Activated naive CD8-positive, alpha-beta T cell treated with anti-CD3 and anti-CD28 coated beads, Interleukin-2, amount 50 U/mL, for 24 hours (primary cell): ENCODE measurements at regions not wholly inside any gene's neighbourhood (a gene's known extent, or its start where the extent isn't known, plus 50 kb on each side); places are given as distances from the start of the nearest gene placed in this dataset.

Experiments
- ATAC-seq: fragments of 150-1000 bp; cut with Tn5 transposase; one replicate; pipeline ENCODE4 v1.10.0; 2021
- DNase-seq: peaks from one replicate; pipeline ENCODE4 v3.0.0; 2021
- H3K27ac Mint-ChIP-seq: one replicate; pipeline ENCODE4 v1.8.0; 2021; ENCODE audit warnings: mild to moderate bottlenecking, mixed read lengths
- H3K27me3 Mint-ChIP-seq: one replicate; pipeline ENCODE4 v1.8.0; 2021; ENCODE audit warnings: mixed read lengths
- H3K36me3 Mint-ChIP-seq: one replicate; pipeline ENCODE4 v1.8.0; 2021; ENCODE audit warnings: low read depth, mixed read lengths
- H3K4me1 Mint-ChIP-seq: one replicate; pipeline ENCODE4 v1.8.0; 2021; ENCODE audit warnings: mixed read lengths
- H3K4me3 Mint-ChIP-seq: one replicate; pipeline ENCODE4 v1.8.0; 2021; ENCODE audit warnings: mild to moderate bottlenecking, moderate library complexity, mixed read lengths
- H3K9me3 Mint-ChIP-seq: one replicate; pipeline ENCODE4 v1.8.0; 2021; ENCODE audit warnings: mixed read lengths

DNA sequence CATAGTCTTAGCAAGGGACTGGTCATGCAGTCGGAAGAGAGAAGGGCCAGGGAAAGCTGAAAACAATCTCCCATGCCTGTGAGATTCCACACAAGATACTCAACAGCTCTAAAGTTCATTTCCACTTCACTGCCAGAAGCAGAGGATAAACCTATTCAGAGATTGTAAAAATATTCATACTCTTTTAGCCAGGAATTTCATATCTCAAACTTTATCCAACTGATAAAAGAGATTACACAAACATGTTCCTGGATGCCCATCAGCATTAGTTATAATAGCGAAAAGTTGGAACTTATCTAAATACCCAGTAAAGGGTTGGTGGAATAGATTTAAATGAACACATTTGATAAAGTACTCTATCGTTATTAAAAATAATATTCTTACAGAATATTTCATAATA, 75.2 kb upstream of the ARHGEF3 start:
- H3K27ac Mint-ChIP-seq, result peak overlapping the region; percentile 76

DNA sequence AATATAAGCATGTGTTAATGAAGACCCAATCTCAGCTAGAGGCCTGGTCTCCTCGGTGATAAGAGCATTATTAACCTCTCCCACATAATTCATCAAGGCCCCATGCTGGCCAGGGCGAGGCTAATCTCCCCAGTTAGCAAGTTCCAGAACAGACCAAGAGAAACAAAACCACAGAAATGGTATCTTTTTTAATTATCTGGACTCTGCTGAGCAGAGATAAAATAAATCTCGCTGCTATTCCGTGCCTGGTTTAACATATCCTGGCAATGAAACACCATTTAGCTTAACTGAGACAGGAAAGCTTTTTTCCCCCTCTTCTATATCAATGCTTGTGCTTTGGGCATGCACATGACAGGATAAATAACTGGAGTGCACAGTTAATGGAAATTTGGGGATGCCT, 72.5 kb upstream of the ARHGEF3 start:
- Mint-ChIP-seq H3K4me3 (no peak overlapping the region), H3K27ac (no peak overlapping the region), H3K27me3 (no peaks in the 10 kb centered on the region), H3K4me1 (peaks cover 82% of the 10 kb centered on the region), H3K9me3 (no peaks in the 10 kb centered on the region), H3K36me3 (peaks cover 4% of the 10 kb centered on the region)
- DNase-seq (no peak), ATAC-seq (no peak)

More for the DNA sequence above, 75.2 kb upstream of the ARHGEF3 start:
- DNase-seq (no peak), ATAC-seq (no peak)
- no peaks in the 10 kb centered on the region for H3K27me3 Mint-ChIP-seq
- no peak overlapping the region for H3K4me3 Mint-ChIP-seq
- H3K4me1 Mint-ChIP-seq, result peaks cover 85% of the 10 kb centered on the region
- H3K36me3 Mint-ChIP-seq, result peaks cover 15% of the 10 kb centered on the region
- no peaks in the 10 kb centered on the region for H3K9me3 Mint-ChIP-seq

DNA sequence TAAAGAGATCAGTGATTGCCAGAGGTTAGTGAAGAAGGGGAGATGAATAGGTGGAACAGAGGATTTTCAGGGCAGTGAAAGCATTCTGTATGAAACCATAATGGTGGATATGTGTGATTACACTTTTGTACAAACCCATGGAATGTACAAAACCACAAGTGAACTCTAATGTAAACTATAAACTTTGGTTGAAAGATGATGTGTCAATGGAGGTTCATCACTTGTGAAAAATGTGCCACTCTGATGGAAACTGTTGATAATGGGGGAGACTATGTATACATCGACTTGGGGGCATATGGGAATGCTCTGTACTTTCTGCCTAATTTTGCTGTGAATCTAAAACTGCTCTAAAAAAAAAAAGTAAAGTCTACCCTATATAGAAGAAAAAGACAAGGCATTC, 68.7 kb upstream of the ARHGEF3 start:
- Mint-ChIP-seq H3K36me3 (peaks cover 1% of the 10 kb centered on the region), H3K27me3 (no peaks in the 10 kb centered on the region), H3K27ac (peak overlapping the region; percentile 62), H3K4me3 (peak overlapping the region; percentile 15), H3K4me1 (peaks cover 81% of the 10 kb centered on the region), H3K9me3 (no peaks in the 10 kb centered on the region)
- no peak for DNase-seq
- peak; percentile 71 for ATAC-seq

- H3K4me1 Mint-ChIP-seq, result peaks cover 81% of the 10 kb centered on the region
- peak; percentile 74 for ATAC-seq
- peaks cover 2% of the 10 kb centered on the region for H3K36me3 Mint-ChIP-seq
- no peaks in the 10 kb centered on the region for H3K27me3 Mint-ChIP-seq
- peak overlapping the region; percentile 64 for H3K4me3 Mint-ChIP-seq
- H3K9me3 Mint-ChIP-seq, result no peaks in the 10 kb centered on the region
- peak overlapping the region; percentile 79 for H3K27ac Mint-ChIP-seq
- DNase-seq, result no peak
Measured at GRCh38 chr3:56869157-56869889, 67.6 kb upstream of the ARHGEF3 start.

DNA sequence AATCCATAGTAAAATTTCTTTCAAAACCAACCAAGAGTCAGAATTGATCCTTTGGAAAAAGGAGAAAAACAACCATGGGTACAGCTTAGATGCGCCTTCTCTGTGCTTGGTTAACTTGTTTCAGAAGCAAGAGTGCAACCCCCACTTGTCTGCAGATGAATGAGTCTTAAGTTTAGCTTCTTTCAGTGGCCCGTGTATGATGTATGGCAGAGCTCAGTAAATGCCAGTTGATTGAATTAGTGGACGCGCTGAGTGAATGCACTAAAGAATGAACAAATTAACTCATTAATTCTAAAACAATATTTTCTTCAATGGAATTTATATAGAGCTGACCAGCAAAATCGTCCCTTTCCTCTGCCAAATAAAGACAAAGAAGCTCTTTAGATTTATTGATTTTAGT, 67.0 kb upstream of the ARHGEF3 start:
- Mint-ChIP-seq H3K9me3 (no peaks in the 10 kb centered on the region), H3K27me3 (no peaks in the 10 kb centered on the region), H3K27ac (no peak overlapping the region), H3K4me1 (peaks cover 81% of the 10 kb centered on the region), H3K36me3 (peaks cover 6% of the 10 kb centered on the region), H3K4me3 (no peak overlapping the region)
- DNase-seq (no peak), ATAC-seq (no peak)

GRCh38 chr3:56867671-56868070, 65.9 kb upstream of the ARHGEF3 start:
- Mint-ChIP-seq H3K27me3 (no peaks in the 10 kb centered on the region), H3K4me1 (peaks cover 88% of the 10 kb centered on the region), H3K27ac (peak overlapping the region; percentile 37), H3K4me3 (no peak overlapping the region), H3K36me3 (peaks cover 6% of the 10 kb centered on the region), H3K9me3 (no peaks in the 10 kb centered on the region)
- ATAC-seq, result no peak
- no peak for DNase-seq

DNA sequence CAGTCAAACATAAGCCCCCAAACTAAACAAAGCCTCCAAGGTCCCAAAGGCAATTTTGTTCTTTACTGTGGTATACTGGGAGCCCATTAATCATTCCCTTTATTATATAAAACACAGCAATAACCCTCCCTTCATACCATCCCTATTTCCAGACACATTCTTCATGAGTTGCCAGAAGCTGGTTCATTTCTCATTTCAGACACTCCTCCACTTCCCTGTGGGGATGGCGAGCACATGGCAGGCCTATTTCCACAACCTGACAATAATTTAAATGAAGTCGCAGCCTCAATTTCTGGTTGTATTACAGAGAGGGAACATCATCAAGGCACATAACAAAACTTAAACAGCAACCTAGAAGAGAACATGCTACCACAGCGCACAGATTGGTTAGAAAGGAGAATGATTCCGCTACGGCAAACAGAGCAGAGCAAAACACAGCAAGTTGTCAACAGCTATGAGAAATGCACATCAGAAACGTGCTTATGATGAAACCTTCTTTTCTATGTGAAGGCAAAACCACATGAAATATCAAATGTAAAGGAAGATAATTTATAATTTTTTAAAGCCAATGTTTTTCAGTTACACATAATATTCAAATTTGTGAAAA, 63.3 kb upstream of the ARHGEF3 start:
- peaks cover 6% of the 10 kb centered on the region for H3K36me3 Mint-ChIP-seq
- DNase-seq (no peak), ATAC-seq (no peak)
- no peak overlapping the region for H3K4me3 Mint-ChIP-seq
- peak overlapping the region; percentile 47 for H3K27ac Mint-ChIP-seq
- no peaks in the 10 kb centered on the region for H3K27me3 Mint-ChIP-seq
- H3K4me1 Mint-ChIP-seq, result peaks cover 95% of the 10 kb centered on the region
- no peaks in the 10 kb centered on the region for H3K9me3 Mint-ChIP-seq

GRCh38 chr3:56864090-56864489, 62.3 kb upstream of the ARHGEF3 start:
- DNase-seq, result peak; percentile 56
- H3K27ac Mint-ChIP-seq, result peak overlapping the region; percentile 84
- peak overlapping the region; percentile 12 for H3K4me3 Mint-ChIP-seq
- peaks cover 89% of the 10 kb centered on the region for H3K4me1 Mint-ChIP-seq
- no peaks in the 10 kb centered on the region for H3K27me3 Mint-ChIP-seq
- H3K9me3 Mint-ChIP-seq, result no peaks in the 10 kb centered on the region
- H3K36me3 Mint-ChIP-seq, result peaks cover 6% of the 10 kb centered on the region
- peak; percentile 86 for ATAC-seq

DNA sequence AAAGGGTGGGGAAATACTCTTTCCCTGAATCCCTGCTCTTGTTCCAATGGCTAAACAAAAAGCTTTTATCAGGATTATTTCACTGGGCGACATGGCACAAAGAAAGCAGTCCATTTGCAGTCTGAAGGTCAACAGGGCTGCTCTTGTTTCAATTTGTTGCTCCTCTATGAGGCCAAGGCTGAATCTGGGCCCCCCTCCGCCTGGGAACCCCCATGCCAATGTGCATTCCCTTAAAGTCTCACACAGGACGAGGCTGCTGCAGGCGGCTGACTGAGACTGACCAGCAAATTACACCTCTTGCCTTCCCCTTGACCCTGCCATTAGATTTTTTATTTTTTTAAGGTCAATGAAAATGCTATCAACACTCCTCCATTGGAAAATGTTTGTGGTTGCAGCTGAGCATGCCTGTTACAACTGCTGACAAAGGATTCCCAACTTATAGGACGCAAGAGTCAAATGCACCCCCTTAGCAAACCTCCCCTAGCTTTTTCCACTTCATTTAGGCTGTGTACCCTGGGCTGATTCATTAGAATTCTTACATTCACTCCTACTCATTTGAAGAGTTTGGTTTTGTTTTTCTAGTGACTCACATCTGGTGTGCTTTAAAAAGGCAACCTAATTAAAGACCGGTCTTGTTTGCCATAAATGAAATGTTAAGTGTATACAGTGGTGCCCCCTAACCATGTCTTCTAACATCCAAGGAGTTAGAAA, 60.8 kb upstream of the ARHGEF3 start:
- H3K36me3 Mint-ChIP-seq, result peaks cover 6% of the 10 kb centered on the region
- H3K9me3 Mint-ChIP-seq, result no peaks in the 10 kb centered on the region
- ATAC-seq, result peak; percentile 77
- H3K4me1 Mint-ChIP-seq, result peaks cover 84% of the 10 kb centered on the region
- DNase-seq, result peak; percentile 40
- peak overlapping the region; percentile 50 for H3K4me3 Mint-ChIP-seq
- H3K27ac Mint-ChIP-seq, result peak overlapping the region; percentile 84
- no peaks in the 10 kb centered on the region for H3K27me3 Mint-ChIP-seq

DNA sequence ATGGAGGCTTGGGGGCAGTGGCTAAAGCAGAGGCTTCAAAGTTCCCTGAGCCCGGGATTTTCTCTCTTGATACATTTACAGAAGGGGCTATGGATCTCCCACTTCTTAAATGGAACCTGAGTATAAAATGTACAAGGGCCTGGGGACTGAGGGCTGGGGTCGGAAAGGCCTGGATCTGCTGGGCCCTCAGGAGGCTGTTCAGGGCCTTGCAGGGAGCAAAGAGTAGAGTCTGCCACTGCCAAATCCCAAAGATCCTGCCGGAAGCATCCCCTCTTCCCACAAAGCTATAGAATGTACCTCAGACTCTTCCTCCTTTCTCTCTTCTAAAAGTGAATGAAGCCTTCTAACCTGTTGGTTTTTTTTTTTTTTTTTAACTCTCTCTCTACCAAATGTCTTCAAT, 59.8 kb upstream of the ARHGEF3 start:
- Mint-ChIP-seq H3K4me3 (no peak overlapping the region), H3K36me3 (peaks cover 6% of the 10 kb centered on the region), H3K9me3 (no peaks in the 10 kb centered on the region), H3K27ac (peak overlapping the region; percentile 81), H3K4me1 (peaks cover 84% of the 10 kb centered on the region), H3K27me3 (no peaks in the 10 kb centered on the region)
- no peak for ATAC-seq
- no peak for DNase-seq

DNA sequence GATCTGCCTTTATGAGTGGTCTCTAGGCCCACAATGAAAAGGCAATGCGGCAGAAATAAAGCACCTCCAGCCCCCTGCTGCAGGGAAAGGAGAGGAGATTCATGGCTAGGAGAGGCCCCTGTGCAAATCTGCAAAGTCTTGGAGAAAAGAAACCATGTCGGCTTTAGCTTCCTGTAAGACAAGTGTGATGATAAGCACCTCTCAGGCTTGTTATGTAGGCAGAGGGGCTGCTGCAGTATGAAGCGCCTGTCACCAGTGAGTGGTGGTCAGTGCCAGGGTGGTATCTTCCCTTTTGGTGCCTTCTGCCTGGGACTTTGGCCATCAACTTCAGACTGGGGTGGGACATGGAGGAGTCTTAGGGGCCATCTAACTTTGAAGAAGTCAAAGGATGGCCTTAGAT, 59.2 kb upstream of the ARHGEF3 start:
- Mint-ChIP-seq H3K9me3 (no peaks in the 10 kb centered on the region), H3K36me3 (peaks cover 6% of the 10 kb centered on the region), H3K27ac (peak overlapping the region; percentile 73), H3K4me1 (peaks cover 83% of the 10 kb centered on the region), H3K4me3 (peak overlapping the region; percentile 27), H3K27me3 (no peaks in the 10 kb centered on the region)
- no peak for ATAC-seq
- no peak for DNase-seq

DNA sequence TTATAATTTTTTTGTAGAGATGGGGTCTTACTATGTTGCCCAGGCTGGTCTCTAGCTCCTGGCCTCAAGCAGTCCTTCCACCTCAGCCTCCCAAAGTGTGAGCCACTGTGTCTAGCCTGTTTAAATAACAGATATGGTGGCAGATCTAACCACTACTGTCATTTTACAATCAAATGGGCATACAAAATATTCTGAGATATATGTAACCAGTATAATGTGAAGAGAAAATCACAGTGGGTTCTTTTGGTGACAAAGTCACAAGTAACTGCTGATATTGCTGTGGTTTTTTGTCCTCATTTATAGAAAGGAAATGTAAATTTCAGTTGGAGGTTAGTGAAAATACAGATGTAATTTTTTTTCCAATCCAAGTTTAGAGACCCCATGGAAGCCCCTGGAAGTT, 58.6 kb upstream of the ARHGEF3 start:
- H3K27me3 Mint-ChIP-seq, result no peaks in the 10 kb centered on the region
- H3K27ac Mint-ChIP-seq, result peak overlapping the region; percentile 73
- ATAC-seq, result no peak
- peaks cover 6% of the 10 kb centered on the region for H3K36me3 Mint-ChIP-seq
- no peaks in the 10 kb centered on the region for H3K9me3 Mint-ChIP-seq
- H3K4me3 Mint-ChIP-seq, result peak overlapping the region; percentile 27
- H3K4me1 Mint-ChIP-seq, result peaks cover 82% of the 10 kb centered on the region
- no peak for DNase-seq

GRCh38 chr3:56858331-56858730, 56.6 kb upstream of the ARHGEF3 start:
- H3K4me1 Mint-ChIP-seq, result peaks cover 74% of the 10 kb centered on the region
- no peak overlapping the region for H3K4me3 Mint-ChIP-seq
- DNase-seq (no peak), ATAC-seq (no peak)
- H3K9me3 Mint-ChIP-seq, result no peaks in the 10 kb centered on the region
- H3K27ac Mint-ChIP-seq, result peak overlapping the region; percentile 2
- H3K27me3 Mint-ChIP-seq, result no peaks in the 10 kb centered on the region
- peaks cover 2% of the 10 kb centered on the region for H3K36me3 Mint-ChIP-seq

DNA sequence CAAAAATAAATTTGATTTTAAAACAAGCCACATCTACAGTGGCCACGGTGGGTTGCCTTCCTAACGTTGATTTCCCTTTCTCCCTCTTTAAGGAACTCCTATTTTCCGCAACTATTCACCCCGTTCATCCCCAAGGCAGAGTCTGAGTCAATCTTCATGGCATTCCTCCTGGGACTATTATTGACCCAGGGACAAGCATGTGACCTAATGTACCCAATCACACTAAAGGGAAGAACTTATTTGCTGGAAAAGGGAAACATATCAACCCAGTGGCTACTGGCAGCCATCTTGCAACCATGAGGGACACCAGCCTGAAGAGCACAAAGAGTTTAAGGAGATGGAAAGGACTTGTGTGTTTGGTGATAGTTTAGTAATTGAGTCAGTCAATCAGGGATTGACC, 55.4 kb upstream of the ARHGEF3 start:
- DNase-seq (no peak), ATAC-seq (no peak)
- Mint-ChIP-seq H3K36me3 (peaks cover 2% of the 10 kb centered on the region), H3K27ac (no peak overlapping the region), H3K4me3 (no peak overlapping the region), H3K4me1 (peaks cover 71% of the 10 kb centered on the region), H3K27me3 (no peaks in the 10 kb centered on the region), H3K9me3 (no peaks in the 10 kb centered on the region)

DNA sequence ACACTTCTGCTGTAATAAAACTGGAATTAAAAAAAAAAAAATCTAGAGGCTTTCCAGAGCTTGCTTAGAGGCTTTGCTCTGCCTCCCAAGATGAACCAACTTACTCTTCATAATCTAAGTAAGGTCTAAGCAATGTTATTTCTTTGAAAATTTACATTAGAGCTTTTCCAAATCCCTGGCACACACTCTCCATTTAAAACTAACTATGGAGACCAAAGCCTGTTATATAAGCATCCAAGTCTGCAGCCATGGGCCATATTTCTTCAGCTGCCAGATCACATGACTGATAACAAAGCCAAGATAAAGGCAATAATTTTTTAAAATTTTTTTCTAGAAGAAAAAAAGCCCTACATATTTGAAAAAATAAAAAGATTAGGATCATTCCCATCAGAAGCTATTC, 55.0 kb upstream of the ARHGEF3 start:
- peaks cover 68% of the 10 kb centered on the region for H3K4me1 Mint-ChIP-seq
- ATAC-seq (no peak), DNase-seq (no peak)
- peaks cover 2% of the 10 kb centered on the region for H3K36me3 Mint-ChIP-seq
- no peak overlapping the region for H3K4me3 Mint-ChIP-seq
- no peaks in the 10 kb centered on the region for H3K9me3 Mint-ChIP-seq
- H3K27ac Mint-ChIP-seq, result peak overlapping the region; percentile 34
- H3K27me3 Mint-ChIP-seq, result no peaks in the 10 kb centered on the region
